H54 (cell line): ENCODE measurements at regions not wholly inside any gene's neighbourhood (a gene's known extent, or its start where the extent isn't known, plus 50 kb on each side); places are given as distances from the start of the nearest gene placed in this dataset.

Experiments used
- DNase-seq: peaks from one replicate; pipeline ENCODE4 v3.0.0; 2011; ENCODE audit warnings: low spot score, mixed read lengths; ENCODE audit not compliant: insufficient read length
- FAIRE-seq: peaks from 3 replicates; lab custom pipeline; 2011; peaks lifted over from hg19 to GRCh38; lab: Jason Lieb, UNC
- POLR2A ChIP-seq: IDR thresholded peaks from 2 replicates; pipeline ENCODE4 v1.6.1; 2011; ENCODE audit warnings: low read depth, mild to moderate bottlenecking, low read length

DNA sequence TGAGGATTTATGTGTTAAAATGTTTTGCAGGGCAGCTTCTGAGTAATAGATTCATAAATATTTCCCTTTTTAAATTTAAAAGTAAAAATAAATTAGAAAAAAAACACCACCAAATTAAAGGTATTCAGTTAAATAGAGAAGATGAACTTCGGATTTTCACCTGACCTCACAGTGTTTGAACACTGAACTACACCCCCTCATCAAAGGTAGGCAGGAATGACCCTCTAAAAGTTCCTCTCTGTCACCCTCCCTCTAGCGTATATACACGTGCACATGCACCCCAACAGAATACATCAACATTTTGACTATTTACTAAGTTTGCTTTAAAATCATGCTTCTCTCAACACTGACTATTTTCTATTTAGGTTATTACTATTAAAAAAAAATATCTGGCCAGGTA lies 528.3 kb downstream of the QKI start:
- TF ChIP-seq POLR2A: no peak
- DNase-seq (no peak), FAIRE-seq (no peak)

DNA sequence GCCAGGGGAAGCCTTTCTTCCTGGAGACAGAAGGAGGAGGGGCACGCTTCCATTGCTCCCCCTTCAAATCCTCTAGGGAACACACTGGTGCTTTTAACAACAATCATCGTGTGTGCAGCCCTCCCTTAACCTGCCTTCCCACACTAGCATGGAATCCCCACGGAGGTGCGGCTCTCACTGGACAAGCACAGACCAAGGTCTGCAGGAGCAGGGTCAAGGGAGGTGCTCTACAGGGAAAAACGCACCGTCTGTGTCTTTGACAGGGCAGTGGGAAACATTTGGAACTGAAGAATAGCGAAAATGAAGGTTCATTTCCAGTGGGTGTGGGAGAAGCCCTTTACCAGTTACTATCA lies 527.1 kb downstream of the QKI start:
- no peak for FAIRE-seq
- no peak for DNase-seq
- no peak for TF ChIP-seq POLR2A

DNA sequence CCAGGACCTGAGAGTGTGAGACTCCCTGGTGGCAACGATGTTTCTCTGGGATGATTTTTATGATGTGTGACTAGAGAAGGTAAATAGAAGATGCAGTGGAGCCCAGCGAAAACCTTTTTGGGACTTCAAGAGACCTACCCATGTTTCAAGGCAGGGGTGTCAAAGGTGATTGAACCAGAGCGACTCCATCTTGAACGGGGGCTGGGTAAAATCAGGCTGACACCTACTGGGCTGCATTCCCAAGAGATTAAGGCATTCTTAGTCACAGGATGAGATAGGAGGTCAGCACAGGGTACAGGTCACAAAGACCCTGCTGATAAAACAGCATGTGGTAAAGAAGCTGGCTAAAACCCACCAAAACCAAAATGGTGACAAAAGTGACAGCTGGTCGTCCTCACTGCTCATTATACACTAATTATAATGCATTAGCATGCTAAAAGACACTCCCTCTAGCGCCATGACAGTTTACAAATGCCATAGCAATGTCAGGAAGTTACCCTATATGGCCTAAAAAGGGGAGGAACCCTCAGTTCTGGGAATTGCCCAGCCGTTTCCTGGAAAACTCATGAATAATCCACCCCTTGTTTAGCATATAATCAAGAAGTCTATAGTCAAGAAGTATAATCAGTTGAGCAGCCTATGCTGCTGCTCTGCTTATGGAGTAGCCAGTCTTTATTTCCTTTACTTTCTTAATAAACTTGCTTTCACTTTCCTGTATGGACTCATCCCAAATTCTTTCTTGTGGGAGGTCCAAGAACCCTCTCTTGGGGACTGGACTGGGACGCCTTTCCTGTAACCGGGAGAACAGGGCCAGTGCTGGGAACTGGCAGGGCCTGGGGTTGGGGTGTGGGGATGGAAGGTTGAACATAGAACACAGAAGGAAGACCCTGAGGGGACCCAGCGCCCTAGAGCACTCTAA lies 526.4 kb downstream of the QKI start:
- FAIRE-seq (no peak), DNase-seq (no peak)
- no peak for TF ChIP-seq POLR2A

DNA sequence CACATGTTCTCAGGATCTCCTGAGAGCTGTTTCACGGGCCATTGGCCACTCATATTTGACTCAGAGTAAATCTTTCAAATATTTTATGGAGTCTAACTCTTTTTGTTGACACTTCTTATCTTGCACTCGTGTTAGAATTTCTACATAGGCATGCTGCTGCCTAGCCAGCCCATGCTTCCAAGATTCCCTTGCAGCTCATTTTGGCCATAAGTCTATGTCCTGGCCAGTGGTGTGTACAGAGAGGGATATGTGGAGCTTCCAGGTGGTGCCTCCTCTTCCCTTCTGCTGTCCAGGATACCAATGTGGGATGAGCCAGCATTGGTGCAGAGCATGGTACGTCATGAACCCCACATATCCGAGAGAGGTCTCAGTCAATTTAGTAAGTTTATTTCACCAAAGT lies 522.6 kb downstream of the QKI start:
- TF ChIP-seq POLR2A: no peak
- FAIRE-seq: no peak
- DNase-seq: no peak

DNA sequence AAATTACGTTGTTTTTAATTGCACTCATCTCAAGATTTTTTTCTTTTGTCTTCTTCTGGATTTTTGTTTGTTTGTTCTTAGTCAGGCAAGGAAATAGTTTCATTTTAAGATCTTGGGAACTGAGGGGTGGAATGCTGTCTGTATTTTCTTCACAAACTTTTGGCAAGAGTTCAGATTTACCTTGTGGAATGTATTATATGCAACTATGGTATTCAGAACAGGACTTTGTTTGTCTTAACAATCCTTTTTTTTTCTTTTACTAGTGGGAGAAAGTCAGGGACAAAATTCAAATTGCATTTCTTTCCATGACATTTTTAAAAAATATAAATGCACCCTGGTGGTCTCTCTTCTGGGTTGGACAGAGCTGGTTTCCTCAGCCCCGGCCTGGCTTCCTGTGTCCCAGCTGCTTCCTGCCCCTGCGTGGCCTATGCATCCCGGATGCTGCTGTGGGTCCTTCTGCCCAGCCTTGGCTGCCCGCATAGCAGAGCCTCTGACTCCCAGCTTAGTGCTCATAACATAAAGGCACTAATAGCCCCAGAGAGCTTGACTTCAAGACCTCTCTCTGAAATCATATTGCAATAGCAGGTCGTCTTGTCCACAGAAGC lies 520.7 kb downstream of the QKI start:
- no peak for TF ChIP-seq POLR2A
- FAIRE-seq (no peak), DNase-seq (no peak)

DNA sequence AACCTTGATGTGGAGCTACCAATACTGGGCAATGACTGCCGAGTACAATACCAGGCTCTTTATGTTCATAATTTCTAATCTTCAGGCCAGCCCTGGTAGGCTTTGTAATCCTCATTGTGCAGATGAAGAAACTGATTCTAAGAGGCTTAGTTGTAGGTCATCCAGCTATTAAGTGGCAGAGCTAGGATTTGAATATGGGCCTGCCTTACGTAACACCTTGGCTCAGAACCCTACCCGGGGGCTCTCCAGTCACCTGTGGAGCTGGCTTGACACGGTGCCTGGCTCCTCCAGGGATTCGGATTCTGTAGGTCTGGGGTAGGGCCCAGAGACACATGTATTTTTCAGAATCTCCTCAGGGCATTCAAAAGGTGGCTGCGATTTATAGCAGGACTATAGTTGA lies 515.5 kb downstream of the QKI start:
- DNase-seq: no peak
- no peak for FAIRE-seq
- no peak for TF ChIP-seq POLR2A

DNA sequence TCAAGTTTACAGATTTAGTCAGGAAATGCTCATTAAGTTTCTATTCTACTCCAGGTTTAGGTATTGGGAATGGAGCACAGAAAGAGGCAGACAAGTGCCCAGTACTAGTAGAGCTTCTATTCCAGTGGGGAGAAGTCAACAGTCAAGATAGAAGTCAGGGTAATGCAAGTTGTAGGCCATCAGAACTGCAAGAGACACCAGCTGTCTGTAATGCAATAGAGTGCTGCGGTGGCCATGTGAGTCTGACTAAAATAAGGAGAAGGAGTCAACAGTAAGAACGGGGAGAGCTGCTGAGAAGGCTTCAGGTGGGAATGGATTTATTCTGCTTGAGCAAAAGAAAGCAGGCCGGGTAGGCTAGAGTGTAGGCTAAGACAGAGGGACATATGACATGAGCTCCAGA lies 515.0 kb downstream of the QKI start:
- no peak for TF ChIP-seq POLR2A
- DNase-seq (no peak), FAIRE-seq (no peak)

DNA sequence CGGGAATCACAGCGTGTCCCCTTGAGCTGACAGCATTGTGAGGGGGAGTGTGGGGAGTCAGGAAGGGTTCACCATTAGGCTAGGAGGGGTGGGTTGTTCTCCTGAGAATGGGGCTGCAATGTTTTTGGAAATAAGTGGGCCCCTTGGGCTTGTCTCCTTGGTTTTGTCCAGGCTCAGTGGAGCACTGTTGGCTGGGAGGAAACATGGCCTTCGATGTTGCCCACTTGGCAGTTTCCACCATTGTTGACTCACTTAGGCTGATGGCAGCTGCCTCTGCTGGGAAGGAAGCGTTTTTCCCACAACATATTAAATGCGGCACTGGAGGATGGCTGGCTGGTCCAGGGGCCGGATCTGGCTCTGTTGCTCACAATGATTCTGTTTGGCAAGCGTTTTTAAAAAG lies 512.1 kb downstream of the QKI start:
- no peak for DNase-seq
- FAIRE-seq: no peak
- TF ChIP-seq POLR2A: no peak

DNA sequence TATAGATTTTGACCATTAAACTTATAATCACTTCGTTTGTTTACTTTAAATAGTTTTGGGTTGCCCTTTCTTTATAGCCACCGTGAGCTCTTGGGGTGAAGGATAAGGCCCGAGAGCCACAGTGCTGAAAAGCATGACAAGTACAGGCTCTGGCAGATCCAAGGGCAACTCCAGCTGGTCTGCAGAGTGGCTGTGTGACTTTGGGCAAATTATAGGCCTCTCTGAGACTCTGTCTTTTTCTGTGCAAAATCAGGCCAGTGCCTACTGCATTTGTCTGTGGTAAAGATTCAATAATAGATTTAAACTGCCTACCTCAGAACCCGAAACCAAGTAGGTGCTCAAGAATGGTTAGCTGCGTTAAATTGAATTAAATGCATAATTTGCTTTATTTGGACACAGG lies 511.3 kb downstream of the QKI start:
- TF ChIP-seq POLR2A: no peak
- no peak for FAIRE-seq
- DNase-seq: no peak

DNA sequence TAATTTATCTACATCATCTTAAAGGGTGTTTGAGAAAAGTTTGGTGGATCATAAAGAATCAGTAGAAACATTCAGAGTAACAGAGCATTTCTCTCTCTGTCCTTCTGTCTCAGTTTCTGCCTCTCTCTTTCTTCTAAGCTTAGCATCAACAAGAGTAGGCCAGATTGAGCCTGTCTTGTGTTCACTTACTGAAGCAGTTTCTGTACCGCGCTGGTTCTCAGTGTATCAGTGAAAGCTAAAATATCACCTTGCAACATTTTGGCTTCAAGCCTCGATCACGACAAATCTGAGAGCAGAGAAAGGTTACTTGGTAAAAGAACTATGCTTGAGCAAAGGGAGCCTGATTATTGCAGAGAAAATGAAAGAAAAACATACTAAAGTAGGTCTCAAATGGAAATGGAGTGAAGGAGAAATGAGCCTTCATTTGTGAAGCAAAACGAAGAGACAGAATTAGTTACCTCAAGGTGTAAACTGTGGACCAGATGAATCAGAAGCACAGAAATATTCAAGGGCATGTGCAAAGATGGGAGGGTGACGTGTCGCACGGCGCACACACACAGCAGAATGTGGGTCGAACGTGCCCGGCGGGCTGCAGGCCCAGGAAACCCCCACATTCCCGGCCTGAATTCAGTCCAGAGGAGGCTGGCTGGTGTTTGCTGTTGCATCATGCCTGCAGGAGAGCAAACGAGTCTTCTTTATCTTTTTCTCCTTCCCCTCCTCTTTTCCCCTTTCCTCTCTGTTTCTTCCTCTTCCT lies 509.3 kb downstream of the QKI start:
- FAIRE-seq: no peak
- TF ChIP-seq POLR2A: no peak
- no peak for DNase-seq

DNA sequence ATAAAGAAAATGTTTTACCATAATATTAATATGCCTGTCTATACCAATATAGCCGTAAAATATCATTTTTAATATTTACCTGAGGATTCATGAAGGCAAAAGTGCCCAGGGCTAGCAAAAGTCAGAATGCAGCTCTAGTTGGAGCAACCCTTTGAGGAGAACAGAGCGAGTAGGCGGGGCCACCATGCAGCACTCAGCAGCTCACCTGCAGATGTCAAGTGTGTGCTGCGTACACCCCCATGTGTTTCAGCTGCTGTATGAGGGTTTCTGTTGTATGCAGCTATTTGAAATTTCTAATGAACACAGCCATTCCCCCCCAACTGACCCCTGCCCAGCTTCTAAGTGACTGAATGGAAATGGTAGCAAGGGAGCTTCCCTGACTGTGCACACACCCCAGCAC lies 508.0 kb downstream of the QKI start:
- FAIRE-seq (no peak), DNase-seq (no peak)
- no peak for TF ChIP-seq POLR2A

DNA sequence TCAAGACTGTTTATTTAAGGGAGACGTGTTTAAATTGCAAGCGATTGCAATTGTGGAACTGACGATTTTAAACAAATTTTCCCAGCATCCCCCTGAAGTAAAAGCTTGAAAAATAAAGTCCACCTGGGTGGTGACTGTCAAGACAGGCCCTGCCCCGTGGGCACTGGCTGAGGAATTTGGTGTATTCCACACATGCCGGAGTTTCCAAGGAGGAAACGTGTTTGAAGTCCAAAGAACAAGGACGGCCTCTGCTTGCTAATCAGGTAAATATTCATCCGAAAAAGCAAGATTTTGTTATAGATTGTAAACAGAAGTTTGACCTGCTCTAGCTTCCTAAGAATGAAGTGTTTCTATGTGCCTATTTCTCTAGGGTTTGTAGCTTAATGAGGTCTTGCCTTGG lies 505.1 kb downstream of the QKI start:
- no peak for DNase-seq
- no peak for FAIRE-seq
- TF ChIP-seq POLR2A: no peak

DNA sequence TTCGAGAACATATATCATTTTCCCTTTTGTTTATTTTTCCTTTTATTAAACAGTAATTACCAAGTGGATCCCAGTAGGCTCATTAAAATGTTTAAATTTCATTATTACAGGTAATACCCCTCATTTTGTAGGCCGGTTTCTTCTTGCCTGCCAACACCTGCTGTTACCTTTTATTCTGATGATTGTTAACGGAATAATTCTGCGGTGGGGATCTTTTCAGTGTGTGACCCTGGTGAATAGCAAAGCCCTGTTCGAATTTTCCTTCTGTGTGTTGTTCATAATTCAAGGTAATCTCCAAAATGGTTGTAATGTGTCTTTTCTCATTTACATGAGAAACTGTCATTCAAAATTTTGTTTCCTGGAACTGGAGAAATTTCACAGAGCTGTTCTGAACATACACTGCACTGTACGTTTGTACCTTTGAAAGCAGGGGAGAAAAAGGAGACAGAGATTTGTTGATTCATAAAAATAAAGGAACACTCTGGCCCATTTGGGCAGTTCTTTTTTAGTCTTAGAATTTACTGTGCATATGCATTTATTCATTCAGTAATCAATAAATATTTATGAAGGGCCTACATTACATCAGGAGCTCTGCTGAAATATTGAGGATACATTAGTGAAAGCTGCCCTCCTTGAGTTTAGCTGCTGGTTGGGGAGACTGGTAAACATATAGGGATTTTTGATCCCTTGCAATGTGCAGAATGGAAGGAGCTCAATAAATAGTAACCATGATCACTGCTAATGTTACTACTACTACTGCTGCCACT lies 502.0 kb downstream of the QKI start:
- no peak for TF ChIP-seq POLR2A
- DNase-seq (no peak), FAIRE-seq (no peak)

DNA sequence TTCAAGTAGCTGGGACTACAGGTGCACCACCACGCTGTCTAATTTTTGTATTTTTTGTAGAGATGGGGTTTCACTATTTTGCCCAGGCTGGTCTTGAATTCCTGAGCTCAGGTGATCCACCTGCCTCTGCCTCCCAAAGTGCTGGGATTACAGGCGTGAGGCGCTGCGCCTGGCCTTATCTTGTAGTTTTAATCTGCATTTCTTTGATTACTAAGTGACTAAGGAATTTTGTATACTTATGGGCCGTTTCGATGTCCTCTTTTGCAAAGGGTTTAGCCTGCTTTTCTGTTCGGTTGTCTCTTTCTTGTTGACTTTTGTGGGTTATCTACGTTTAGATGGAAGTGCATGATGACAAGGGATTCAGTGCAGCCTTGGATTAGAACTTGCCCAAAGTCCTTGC lies 500.6 kb downstream of the QKI start:
- FAIRE-seq (no peak), DNase-seq (no peak)
- no peak for TF ChIP-seq POLR2A

DNA sequence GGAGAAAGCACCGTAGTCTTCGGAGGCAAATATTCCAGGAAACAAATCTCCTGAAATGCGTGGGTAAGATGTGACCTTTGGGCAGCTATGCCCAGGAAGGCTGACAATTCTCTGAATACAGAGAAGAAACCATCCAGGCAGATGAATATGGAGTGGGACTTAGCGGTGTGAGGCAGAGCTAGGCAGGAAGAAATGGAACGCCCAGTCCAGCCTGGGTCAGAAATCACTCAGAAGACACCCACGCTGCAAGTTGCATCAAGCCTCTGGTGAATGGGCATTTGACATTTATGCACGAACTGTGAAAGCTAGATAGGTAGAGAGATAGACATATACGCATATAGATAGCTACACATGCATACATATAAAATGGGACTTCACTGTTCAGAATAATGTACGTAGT lies 498.5 kb downstream of the QKI start:
- TF ChIP-seq POLR2A: no peak
- DNase-seq (no peak), FAIRE-seq (no peak)
